HG03469 (cell line): ENCODE measurements at regions not wholly inside any gene's neighbourhood (a gene's known extent, or its start where the extent isn't known, plus 50 kb on each side); places are given as distances from the start of the nearest gene placed in this dataset.

Source experiments
- ATAC-seq: cut with Tn5 transposase; IDR thresholded peaks from one replicate; pipeline ENCODE4 v1.9.1; 2021; ENCODE audit warnings: mild to moderate bottlenecking, moderate library complexity, moderate number of reproducible peaks; ENCODE audit not compliant: unreplicated experiment

DNA sequence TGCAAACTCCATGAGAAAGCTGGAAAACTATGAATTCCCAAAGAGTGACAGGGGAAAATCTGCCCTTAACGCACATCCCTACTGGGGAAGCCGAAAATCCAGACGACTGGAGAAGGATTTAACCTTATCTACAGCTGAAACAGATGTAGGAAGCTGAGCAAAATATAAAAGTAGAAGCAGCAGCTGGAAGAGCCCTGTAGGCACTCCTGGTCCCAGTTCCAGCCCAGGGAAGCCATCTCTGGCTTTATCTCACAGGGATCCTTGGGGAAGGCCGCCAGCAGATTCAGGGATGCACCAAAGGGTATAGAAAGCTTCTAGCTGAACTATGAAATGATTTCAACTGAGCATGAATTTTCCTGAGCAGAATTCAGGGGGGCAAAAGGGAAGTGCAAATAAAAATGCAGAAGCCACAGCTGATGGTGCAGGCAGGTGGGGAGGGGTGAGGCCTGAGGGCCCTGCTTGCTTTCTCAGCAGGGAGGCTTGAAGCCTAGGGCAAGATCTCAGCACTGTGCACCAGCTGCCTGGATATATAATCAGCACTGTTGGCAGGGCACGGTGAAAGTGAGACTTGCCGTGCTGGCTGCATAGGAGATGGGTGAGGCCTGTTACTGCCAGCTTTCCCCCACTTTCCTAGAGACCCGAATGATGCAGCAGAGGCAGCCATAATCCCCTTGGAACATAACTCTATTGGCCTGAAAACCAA is 2019.5 kb upstream of the NUDT12 start:
- ATAC-seq = no peak

DNA sequence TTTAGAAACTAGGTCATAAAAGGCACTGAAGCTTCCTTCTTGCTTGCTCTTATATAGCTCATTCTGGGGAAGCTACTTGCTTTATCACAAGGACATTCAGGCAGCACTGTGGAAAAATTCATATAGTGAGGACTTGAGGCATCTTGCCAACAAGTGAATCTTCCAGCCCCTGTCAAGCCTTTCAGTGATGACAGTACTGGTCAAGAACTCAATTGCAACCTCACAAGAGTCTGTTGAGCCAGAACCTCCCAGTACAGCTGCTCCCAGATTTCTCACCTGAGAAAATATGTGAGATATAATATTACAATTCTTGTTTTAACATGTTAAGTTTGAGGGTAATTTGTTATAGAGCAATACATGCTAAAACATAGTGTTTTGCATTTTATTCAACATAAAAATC is 2011.0 kb upstream of the NUDT12 start:
- ATAC-seq = no peak

DNA sequence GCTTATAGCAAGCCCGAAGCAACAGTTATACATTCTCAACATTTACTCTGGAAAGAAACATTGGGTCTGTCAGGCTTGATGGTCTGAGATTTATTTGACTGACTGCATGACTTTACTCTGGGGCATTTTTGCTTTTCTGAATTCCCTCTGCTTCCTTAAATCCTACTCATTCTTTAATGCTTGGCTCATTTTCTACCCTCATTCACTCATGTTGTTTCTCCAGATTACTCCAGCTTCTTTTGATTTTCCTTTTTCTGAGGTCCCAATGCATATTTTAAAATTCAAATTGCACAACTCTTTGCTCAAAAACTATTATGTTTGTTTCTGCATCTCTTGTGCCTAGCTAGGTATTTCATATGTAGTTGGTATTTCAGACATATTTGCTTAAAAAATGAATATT is 2002.9 kb upstream of the NUDT12 start:
- ATAC-seq = no peak

DNA sequence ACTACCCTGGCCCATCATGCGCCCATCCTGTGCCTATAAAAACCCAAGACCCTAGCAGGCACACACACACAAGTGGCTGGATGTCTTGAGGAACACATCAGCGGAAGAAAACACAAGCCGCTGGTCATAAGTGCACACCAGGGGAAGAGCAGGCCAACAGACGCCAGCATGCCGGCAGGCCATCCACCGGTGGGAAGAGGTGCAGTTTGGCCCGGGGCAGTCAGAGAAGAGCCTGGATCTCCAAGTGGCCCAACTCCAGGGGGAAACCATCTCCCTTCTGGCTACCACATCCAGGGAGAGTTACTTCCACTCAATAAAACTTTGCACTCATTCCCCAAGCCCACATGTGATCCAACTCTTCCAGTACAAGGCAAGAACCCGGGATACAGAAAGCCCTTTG is 2001.3 kb upstream of the NUDT12 start:
- no peak for ATAC-seq

DNA sequence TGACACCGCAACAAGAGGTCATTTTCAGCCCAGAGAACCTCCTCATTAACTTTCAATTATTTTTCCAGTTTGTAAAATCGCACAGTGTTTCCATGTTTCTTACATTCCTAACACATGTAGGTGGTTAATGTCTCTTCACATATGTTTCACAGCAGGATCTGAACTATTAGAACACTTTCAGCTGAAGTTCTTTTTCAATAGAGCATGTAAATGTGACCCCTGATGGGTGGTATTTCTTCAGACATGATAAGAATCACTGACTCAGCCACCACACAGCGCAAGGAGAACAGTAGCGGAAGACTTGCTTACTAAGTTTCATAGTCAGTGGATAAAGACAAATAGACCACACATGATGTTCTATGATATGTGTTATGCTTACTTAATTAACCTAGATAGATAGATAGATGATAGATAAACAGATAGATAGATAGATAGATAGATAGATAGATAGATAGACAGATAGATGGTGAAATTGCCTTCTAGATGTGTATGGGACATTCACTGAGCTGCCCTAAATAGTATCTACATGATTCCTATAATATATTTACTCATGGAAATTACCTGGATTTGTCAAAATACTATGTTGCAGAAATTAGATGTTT is 1992.1 kb upstream of the NUDT12 start:
- no peak for ATAC-seq

DNA sequence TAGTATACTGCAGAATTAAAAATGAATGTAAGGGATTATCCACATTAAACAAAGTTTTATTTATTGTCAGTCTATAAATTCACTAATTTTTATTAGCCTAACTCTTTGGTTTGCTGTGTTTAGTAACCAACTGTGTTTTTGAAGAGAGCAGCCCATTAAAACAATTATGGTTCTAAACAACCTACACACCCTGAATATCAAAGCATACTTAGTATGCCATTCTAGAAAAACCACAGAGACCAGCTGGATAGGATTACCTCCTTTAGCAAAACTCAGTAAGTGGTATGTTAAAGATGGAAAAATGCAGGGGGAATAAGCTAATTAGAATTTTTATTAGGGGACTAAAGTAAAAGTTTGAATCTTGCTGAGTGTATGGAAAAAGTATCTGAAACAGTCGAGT is 1981.7 kb upstream of the NUDT12 start:
- no peak for ATAC-seq

DNA sequence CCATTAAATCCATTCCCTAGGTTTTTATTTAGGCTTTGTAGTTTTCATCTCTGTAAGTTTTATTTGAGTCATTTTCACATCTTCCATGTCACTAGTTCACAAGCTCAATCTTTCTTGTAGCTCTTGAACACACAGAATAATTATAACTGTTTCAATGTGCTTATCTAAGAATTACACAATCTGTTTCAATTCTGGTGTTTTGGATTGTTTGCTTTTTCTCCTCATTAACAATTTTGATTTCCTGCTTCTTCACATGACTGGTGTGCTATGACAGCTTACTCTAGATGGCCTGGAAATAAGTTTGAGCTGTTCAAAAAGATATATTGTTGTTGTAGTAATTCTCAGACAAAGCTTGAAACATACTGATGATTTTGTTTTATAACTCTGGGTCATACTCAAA is 1974.1 kb upstream of the NUDT12 start:
- no peak for ATAC-seq

DNA sequence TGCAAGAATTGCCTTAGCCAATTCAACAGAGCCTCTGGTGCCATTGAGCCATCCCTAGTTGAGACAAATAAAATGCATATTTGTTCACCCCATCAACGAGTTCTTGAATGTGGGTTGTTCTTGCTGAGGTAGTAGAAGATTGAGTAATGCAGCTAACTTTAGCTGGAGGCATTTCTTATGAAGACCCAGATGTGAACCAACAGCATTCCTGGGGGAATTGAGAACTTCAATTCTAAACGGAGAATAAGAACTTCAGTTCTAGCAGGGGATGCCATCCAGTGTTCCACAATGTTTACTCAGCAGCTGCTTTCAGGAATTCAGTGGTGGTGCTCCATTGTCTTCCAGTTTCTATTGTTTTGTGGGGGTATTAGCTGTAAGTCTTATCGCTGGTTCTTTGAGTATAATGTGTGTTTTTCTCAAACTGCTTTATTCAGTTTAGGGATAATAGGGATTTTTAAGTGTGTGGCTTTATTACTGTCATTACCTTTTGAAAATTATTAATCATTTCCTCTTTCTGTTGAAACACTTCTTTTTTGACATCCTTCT is 1968.2 kb upstream of the NUDT12 start:
- ATAC-seq = no peak

DNA sequence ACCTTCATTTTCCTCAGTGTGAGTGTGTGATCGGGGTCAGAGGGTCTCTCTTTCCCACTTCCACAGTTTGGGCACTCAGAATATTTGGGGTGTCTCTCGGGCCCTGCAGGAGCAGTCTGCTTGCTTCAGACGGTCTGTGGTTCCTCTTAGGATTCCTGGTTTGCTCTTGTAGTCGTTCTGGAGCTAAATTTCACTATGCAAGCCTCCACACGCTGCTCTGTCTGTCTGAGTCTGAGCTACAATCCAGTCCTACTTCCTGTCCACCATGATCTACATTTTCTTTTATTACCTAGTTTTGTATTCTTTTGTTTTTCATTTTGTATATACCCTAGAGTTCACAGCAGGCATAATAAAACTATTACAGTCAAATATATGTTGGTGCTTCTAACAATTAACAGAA is 1967.3 kb upstream of the NUDT12 start:
- ATAC-seq = no peak

DNA sequence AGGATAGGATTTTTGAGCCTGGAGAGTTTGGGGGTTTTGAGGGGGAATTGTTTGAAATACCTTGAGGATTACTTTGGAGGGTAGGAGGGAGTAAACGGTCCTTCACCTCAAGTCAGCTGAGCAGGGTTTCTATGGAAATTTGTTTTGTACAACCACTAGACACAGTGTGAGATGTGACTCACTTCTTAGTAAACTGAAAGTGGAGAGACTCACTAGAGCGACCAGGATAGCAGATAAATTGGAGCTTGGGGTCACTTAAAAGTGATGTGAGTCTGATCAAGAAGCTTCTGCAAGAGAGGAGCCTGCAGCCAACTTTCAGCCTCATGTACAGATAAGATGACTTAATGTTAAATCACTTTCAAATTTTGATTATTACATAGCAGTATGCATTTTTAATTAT is 1945.9 kb upstream of the NUDT12 start:
- ATAC-seq = no peak

DNA sequence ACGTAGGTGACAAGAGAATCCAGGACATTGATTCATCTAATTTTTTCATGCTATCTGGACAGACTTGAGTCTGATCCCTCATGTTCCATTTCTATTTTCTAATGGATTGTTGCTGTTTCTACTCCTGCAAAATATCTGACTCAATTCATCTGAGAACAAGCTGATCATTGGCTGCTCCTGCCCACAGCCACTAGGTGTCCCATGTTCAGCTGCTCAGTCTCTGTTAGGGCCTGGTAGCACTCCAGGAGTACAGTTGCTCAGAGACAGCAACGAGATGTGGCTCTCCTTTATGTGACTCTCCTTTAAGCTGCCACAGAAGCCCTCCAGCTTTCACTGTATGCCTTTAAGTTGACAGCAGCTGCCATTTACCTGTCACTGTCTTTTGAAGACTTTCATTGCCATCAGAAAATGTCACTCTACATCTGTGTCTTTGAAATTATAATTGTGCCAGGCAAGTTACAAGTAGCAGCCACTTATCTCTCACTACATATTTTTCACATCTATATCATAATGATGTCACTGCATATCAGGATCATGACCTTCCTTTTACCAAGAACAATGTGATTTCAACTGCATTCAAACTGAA is 1944.2 kb upstream of the NUDT12 start:
- ATAC-seq = no peak

DNA sequence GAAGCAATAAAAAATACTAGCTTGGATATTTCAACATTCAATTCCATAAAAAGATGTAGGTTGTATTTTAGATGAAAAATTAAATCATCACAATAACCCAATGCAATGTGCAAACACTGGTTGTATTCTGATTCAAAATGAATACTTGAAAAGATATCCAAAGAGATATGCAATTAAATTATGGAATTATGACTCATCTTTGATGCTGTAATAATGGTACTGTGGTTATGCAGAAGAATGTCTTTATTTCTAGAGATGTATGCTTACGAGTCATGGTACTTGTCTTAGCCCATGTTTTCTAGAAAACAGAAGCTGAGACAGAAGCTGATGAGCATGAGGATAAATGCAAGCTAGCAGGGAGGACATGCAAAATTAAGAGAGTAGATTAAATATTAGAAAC is 1941.4 kb upstream of the NUDT12 start:
- no peak for ATAC-seq

DNA sequence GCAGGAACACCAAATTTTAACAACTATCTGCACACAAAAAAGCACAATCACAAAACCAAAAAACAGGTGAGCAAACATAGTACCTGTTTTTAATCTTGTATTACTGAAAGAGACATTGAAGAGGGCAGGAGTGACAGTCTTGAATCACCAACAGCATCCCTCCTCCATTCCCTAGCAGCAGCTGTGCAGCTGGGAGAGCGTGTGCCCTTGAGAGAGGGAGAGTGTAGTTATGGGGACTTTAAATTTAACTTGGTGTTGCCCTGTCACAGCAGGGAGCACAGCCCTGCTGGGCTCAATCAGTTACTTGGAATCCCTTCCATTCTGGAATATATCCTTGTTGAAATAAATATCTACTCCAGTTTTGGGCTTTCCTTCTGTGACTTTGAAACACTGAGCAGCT is 1938.7 kb upstream of the NUDT12 start:
- ATAC-seq = no peak

DNA sequence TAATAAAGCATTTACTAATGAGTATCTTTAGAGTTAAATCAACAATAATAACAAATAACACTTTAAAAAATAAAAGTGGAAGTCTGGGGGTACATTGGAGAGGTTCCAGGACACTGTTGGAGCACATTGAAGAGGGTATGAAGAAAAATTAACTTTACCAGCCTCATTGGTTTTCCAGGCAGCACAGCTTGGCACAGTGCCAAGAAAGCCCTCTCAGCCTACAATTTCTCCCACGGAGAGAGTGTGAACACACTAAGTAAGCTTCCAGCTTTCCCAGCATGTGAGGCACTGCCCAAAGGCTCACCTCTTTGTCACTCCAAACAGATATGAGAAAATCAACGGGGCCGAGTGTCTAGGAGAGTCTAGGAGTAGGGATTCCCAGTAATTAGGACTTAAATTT is 1912.8 kb upstream of the NUDT12 start:
- no peak for ATAC-seq

DNA sequence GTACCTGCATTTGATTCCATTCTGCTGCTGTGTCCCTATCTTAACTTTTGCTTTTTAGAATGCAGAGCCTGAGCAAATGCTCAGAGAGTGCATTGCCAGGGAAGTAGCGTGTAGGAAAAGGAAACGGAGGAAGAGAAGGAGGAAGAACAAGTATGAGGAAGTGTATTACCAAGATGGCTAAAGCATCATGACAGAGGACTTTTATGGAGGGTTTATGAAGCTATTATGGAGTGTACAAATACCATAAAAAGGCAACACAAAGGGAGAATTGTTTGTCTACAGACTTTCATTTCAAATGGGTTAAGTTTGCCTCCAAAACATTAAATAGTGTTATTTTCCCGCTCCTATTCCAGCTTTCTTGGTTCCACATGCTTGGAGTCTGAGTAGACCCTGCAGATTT is 1899.8 kb upstream of the NUDT12 start:
- no peak for ATAC-seq

DNA sequence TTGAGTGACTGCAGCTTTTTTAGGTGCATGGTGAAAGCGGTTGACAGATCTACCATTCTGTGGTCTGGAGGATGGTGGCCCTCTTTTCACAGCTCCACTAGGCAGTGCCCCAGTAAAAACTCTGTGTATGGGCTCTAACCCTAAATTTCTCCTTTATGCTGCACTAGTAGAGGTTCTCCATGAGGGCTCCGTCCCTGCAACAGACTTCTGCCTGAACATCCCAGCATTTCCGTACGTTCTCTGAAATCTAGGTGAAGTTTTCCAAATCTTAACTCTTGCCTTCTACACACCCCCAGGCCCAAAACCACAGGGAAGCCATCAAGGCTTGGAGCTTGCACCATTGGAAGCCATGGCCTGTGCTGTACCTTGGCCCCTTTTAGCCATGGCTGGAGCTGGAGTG is 1898.1 kb upstream of the NUDT12 start:
- no peak for ATAC-seq

DNA sequence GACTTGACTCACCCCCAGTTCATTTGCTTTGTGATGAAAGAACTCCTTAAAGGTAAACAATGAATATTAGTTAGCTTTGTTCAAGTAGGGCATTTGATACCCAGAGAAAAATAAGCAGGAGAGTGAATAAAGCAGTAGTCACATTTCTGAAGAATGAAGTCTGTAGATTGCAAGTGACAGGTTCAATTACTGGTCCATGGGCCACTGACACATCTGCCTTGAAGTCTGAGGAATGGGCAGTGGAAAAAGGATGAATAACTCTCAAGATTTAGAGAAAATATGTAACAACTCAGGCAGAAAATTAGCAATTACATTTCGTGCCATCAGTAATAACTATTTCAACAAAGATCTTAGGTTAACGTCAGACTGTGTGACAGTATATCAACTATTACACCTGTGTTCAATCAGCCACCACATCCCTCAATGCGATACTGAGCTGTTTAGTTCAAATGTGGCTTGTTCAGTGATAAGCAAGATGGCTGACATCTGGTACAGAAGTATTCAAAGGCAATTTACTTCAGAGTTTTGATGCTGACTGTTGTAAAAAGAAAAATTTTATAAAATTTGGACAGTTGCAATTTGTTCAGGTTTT is 1890.7 kb upstream of the NUDT12 start:
- ATAC-seq = no peak

DNA sequence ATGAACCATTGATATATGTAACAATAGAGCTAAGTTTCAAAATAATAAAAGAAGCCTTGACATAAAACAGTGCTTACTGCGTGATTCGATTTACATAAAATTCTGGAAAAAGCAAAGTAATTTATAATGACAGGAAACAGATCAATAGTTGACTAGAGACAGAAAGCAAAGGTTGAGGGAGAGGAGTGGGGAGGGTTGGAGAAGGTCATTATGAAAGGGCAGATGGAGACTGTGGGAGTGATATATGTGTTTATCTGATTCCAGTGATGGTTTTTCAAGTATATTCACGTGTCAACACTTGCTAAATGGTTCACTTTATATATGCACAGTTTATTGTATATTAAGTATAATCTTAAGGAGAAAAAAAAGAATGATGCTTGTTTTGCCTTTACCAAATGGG is 1885.7 kb upstream of the NUDT12 start:
- no peak for ATAC-seq

DNA sequence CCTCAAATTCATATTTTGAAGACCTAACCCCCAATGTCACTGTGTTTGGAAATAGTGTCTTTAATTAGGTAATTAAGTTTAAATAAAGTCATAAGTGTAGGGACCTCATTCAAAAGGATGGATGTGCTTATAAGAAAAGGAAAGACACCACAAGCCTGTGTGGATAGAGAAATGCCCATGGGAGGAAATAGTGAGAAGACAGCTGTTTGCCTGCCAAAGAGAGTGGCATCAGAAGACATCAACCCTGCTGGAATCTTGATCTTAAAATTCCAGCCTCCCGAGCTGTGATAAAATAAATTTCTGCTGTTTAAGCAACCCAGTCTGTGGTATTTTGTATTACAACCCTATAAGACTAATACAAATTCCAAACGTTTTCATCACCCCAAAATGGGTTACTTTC is 1867.9 kb upstream of the NUDT12 start:
- no peak for ATAC-seq

DNA sequence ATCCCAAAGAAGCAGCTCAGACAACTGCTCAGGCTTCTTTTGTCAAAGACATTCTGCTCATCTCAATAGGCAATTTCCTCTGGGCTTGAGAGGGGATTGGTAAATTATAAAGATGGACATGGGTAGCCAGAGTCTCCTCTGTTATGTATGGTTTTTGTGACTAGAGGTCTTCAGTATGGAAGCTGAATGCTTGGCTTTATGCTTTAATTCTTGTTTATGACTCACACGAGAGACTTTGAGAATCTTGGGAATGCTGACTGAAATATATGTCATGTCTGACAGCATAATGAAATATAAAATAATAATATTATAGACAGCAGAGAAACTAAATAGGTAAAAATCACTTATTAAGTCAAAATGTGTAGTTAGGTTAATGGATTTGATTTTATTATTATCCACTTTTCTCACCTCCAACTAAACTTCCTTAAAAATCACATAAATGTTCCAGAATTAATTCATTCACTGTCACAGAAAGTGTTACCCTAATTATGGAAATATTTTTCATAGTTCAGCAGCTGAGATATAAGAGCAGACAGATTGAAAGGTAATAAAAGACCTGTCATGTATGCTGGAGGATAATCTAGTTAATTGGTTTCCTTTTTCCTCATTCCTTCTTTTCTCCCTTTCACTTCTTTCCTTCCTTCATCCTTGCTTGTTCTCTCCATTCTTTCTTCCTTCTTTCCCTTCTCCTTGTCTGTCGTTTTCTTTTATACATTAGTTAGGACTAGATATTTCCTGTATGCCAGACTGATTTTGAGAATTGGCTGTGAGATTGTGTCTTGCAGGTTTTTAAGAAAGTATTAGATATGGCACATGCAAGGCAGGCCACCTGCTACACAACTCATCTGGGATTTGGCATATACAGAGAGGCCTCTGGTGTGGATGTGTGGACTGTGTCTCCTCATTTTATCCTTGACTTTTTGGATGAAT is 1866.1 kb upstream of the NUDT12 start:
- ATAC-seq = no peak

DNA sequence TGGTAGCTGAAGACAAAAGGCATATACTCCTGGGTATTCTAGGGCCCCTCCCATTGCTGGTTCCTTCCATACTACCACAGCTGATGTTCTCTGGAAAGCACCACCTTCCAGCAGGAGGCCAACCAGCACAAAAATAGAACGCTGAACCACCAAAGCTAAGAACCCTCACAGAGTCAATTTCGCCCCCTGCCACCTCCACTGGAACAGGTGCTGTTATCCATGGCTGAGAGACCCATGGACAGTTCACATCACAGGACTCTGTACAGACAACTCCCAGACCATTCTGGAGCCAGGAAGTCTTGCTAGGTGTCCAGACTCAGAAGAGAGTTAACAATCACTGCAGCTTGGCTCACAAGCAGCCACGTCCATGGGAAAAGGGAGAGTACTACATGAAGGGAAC is 1851.5 kb upstream of the NUDT12 start:
- ATAC-seq = no peak
